ENCODE measurements at regions not wholly inside any gene's neighbourhood (a gene's known extent, or its start where the extent isn't known, plus 50 kb on each side); places are given as distances from the start of the nearest gene placed in this dataset.

DNA sequence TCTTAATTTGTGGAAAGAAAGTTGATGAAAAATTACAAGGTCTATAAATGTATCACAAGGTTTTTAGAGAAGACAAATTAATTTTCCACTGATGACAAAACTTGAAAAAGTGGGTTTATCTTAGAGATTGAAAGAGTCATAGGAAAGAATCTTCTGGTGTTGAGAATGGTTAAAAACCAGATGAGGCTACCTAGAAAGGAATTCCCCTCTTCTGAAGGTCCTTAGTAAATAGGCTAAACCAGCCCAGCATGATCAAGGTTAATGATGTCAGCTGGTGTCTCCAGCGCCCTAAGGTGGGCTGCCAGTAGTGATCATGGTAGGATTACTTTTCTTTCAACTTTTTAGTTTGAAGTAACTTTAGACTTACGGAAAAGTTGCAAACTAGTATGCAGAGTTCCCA lies 71.8 kb upstream of the PGRMC2 start:
- ATAC-seq: no peak
- intact Hi-C loops (cut with DNase I): no loop called here
- no peak for DNase-seq (ENCODE audit: low spot score)

DNA sequence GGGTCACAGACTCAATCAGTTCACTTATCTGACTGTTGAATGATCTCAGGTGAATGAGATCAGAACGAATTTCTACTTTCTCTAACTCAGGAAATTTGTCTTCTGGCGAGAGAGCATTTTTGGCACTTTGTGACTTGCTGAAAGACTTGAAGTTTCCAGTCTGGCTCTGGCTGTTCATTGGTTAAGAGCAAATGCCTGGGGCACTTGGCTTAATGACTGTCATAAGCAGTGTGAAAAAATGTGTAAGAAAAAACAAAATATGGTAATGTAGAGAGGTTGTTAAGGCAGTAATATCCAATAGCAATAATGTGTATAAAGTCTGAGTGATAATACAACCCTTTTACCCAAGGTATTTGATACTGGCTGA lies 71.3 kb upstream of the PGRMC2 start:
- intact Hi-C loops (cut with DNase I): no loop called here
- DNase-seq (ENCODE audit: low spot score) (no peak), ATAC-seq (no peak)

DNA sequence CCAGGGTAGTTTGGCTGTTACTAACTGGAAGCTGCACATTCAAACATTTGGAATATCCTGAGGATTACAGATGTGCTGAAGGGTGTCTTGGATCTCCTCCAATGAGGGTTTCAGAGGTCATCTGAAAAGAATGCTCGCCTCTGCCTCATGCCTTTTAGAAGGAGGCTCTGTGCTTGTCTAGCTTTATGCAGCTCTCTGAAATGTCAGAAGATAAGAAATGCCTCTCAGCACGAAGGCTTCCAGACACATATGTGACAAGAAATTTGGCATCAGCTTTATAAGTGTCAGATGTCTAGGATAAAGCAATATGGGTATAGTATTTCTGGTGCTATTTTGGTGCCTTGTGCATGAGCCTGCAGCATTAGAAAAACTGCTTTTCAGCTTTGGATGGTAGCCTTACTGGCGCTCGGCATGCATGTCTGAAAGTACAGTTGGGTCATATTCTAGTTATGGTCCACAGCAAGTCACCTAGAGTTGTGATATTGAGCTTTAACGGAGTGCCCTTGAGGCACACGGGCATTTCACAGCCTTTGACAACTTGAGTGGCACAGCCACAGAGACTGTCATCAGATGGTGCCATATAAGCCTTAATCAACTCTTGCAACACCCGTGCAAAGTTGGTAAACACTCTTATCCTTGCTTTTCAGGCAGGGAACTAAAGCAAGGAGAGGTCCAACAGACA lies 70.8 kb upstream of the PGRMC2 start:
- DNase-seq (ENCODE audit: low spot score) (no peak), ATAC-seq (peak; percentile 59)
- intact Hi-C loops (cut with DNase I): no loop called here

DNA sequence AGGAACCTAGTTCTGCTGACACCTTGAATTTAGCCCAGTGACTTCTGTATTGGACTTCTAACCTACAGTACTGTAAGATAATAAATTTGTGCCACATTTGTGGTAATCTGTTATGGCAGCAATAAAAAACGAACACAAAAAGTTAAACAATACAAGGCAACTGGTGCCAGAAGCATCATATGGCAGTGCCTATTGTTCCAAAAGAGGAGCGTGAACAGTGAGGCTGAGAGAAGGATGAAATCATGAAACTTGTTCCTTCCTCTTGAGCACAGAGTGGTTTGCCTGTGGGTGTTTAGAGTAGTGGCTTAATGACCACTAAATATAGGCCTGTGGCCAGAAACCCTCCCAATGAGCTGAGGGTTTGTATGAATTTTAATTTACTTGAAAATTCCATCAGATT lies 69.7 kb upstream of the PGRMC2 start:
- intact Hi-C loops (cut with DNase I): no loop called here
- ATAC-seq: no peak
- no peak for DNase-seq (ENCODE audit: low spot score)

DNA sequence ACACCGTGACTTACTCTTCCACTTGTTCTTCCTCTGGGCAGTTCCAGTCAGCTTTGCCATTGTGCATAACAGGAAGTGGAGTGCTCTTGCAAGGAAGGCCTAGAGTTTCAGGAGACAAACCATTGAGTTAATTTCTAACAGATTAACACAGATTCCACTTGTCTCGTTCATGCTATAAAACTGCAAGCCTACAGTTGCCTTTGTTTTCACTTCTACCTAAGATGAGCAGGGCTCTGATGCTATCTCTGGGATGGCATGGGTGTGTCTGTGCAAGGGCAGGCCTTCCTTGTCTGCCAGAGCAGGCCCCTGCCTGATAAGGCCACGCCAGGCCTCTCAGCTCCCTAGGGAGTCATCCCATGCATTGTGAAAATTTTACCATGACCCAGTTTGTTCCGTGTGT lies 67.7 kb upstream of the PGRMC2 start:
- no peak for DNase-seq (ENCODE audit: low spot score)
- intact Hi-C loops (cut with DNase I): no loop called here
- no peak for ATAC-seq

DNA sequence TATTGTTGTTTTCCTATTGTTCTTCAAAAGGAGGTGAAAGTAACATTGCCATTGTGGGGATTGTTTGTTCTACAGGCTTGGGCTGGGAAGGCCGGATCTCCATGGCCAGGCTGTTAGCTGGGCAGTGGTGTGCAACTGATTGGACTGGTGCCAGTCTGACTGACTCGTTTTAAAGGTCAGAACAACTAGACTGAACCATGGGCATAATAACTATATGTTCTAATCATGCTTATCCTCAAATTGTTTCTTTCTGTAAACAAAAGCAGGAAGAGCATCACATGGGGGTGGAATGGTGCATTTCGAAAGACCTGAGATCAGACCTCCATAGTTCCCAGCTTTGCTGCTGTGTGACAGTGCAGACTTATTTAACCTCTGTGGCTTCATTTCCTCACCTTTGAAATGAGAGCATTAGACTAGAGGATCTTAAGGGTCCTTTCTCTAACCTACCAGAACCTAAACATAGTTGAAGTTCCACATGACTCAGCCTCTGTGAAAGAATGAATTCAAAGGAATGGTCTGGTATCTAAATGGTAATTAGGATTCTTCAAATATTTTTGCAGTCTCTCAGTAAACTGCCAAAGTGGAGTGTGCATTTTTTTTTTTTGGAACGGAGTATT lies 66.7 kb upstream of the PGRMC2 start:
- ATAC-seq (no peak), DNase-seq (ENCODE audit: low spot score) (no peak)
- intact Hi-C loops (cut with DNase I): no loop called here

DNA sequence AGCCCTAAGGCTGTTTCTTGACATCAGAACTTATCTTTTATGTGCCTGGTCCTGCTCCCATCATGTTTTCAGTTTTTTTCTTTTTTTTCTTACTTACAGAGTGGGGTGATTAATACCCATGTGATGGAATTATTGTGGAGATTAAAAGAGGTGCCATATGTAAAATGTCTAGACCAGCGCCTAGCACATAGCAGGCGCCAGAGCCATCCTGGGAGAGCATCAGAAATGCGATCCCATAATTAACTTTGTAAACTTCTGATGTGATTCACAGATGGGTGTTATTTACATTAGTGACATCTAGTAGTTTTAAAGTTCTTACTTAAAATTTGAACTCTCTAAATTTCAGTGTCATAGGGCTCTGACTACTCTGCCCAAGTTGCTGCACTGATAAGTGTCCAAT lies 66.2 kb upstream of the PGRMC2 start:
- intact Hi-C loops (cut with DNase I): no loop called here
- no peak for ATAC-seq
- no peak for DNase-seq (ENCODE audit: low spot score)

DNA sequence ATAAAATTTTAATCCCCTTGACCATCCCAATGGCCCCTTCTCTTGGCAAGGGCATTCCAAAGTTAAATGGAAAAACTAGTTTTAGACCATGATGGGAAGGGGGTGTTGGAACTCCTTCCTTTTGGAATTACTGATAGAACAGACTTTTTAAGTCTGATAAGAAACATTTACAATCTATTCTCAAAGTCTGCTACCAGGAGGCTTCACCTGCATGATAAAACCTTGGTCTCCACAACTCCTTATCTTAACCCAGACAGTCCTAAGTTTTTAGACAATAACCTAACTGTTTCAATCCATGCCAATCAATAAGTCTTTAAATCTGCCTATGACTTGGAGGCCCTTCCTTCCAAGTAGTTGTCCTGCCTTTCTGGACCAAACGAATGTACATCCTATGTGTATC lies 63.9 kb upstream of the PGRMC2 start:
- intact Hi-C loops (cut with DNase I): no loop called here
- no peak for ATAC-seq
- no peak for DNase-seq (ENCODE audit: low spot score)

DNA sequence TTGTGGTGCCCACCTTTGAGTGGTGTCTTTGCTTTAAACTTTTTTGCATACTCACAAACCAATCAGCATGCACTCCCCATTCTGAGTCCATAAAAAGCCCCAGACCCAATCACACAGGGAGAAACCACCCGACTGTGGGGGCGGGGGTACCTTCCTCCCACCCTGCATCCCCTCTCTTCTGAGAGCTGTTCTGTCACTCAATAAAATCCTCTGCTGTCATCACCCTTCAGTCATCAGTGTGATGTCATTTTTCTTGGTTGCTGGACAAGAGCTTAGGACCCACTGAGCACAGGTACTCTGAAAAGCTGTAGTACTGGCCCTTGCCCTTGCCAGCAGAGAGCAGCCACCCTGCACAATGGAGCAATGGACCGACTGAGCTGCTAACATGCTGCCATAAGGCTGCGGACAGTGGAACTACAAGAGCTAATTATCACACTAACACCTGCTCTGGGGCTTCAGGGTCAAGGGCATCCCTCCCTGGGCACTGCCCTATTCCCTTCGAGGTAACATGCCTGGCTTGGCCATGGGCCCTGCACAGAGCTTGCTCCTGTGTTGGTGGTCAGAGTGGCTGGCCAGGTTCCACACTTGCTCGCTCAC lies 62.9 kb upstream of the PGRMC2 start:
- intact Hi-C loops (cut with DNase I): no loop called here
- DNase-seq (ENCODE audit: low spot score) (no peak), ATAC-seq (no peak)

DNA sequence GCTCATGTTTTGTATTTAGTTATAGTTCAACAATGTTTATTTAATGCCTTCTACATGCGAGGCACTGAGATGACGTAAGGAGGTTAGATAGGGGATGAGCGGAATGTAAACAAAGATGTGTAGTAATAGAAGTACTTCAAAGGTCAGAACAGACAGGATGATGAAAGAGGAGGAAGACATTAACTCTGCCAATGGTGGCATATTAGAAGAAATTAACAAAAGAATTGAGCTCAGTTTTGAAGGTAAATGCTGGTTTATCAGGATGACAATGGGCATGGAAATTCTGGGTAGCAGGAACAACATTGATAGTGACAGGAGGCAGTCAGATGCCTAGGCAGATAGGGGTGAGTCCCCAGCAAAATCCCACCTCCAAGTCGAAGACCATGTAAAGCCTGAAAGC lies 62.3 kb upstream of the PGRMC2 start:
- intact Hi-C loops (cut with DNase I): no loop called here
- ATAC-seq (no peak), DNase-seq (ENCODE audit: low spot score) (no peak)

DNA sequence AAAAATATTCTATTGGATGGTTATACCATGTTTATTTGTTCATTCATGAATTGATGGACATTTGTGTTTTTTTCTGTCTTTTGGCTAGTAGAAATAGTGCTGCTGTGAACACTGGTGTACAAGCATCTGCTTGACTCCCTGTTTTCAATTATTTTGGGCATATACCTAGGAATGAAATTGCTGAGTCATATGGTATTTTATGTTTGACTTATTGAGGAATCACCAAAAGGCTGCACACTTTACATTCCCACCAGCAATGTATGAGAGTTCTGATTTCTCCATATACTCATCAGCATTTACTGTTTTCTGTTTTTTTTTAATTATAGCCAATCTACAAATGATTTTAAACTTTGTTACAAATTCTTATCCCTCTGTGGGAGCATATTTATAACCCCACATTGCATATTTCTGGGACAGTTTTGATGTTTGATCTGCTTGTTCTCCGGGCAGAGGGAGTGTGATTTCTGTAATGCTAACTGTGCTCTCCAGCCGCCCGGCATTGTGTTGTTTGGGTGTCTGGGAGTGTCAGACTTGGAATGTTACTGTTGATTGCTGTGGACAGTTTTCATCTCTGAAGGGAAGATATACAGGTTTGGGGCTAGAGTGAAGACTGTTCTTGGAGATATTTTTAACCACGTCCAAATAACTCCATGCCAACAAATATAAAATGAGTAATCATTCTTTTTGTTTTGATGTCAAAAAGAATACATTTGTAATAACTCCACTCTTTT lies 60.5 kb upstream of the PGRMC2 start:
- peak; percentile 55 for ATAC-seq
- DNase-seq (ENCODE audit: low spot score): no peak
- intact Hi-C loops (cut with DNase I): no loop called here

DNA sequence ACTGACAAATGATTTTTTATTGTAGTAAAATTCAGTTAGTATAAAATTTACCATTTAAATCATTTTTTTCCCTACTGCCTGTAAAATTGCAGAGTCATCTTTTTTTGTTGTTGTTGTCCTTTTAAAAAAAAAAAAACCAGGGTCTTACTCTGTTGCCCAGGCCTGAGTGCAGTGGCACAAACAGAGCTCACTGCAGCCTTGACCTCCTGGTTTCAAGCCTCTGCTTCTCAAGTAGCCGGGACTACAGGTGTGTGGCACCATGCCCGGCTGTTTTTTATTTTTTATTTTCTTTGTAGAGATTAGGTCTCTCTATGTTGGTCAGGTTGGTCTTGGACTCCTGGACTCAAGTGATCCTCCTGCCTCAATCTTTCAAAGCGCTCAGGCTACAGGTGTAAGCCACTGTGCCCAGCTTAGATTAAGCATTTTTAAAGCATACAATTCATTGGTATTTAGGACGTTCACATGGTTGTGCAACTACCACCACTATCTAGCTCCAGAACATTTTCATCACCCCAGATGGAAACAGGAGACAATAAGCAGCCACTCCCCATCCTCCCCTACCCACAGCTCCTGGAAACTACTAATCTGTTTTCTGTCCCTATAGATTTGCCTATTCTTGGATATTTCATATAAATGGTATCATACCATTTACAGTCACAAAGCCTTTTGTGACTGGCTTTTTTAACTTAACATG lies 59.7 kb upstream of the PGRMC2 start:
- intact Hi-C loops (cut with DNase I): no loop called here
- no peak for DNase-seq (ENCODE audit: low spot score)
- peak; percentile 53 for ATAC-seq

DNA sequence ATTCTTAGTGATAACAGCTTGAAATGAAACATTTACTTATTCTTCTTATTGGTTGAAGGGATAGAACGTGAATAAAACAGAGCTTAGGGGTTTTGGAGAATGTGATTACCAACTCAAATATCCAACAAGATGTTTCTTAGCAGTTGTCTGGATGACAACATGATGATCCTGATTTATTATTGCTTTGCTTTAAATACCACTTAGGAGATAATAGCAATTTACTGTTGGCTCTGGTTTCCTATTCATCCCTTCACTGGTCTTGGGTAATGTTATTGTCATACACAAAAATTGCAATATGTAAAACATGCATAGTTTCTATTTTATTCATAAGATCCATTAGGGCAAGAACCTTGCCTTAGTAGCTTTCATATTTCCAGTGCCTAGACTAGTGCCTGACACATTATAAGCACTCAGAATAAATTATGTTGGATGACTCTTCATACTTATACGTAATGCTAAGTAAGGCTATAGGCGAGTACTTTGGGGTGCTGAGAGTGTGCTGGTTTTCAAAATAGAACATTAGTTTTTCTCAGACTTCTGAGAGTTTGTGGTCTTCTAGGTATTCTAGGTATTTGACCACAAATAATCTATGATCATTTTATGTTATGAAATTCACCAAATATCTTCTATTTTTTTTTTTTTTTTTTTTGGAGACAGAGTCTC lies 58.6 kb upstream of the PGRMC2 start:
- intact Hi-C loops (cut with DNase I): no loop called here
- DNase-seq (ENCODE audit: low spot score): no peak
- ATAC-seq: no peak

DNA sequence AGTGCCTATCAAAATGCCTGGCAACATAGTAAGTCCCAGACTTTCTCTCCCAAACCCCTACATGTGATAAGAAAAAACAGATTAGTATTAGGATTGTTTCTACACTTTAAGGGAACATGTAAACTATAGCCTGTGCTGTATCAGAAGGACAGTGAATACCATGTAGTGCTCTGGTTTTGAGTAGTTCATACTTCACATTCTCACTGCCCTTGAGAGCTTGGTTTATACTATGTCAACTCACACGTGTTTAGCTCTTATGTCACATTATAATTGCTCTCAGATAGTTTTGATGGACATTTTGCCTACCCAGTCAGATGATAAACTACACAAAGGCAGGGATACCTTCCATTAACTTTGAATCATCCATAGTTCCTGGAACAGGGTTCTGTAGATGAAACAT lies 58.0 kb upstream of the PGRMC2 start:
- ATAC-seq: no peak
- intact Hi-C loops (cut with DNase I): no loop called here
- DNase-seq (ENCODE audit: low spot score): no peak

DNA sequence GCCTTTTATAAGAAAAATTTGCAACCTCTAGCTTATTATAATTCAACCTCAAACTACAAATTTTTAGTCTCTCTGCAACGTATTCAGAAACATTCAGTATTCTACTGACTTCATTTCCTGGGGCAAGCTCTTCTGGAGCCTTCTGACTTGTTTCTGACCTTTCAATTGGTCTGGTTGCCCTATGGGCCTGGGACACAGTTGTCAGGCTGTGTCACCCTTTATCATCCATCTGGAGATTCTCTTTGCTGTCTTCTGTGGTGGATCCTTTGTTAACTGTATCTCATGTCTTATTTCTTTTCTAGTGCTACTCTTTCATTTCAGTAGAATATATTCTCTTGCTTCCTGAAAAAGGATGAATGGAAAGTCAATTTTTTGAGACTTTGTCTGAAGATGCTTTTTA lies 55.1 kb upstream of the PGRMC2 start:
- DNase-seq (ENCODE audit: low spot score) (no peak), ATAC-seq (no peak)
- intact Hi-C loops (cut with DNase I): no loop called here

DNA sequence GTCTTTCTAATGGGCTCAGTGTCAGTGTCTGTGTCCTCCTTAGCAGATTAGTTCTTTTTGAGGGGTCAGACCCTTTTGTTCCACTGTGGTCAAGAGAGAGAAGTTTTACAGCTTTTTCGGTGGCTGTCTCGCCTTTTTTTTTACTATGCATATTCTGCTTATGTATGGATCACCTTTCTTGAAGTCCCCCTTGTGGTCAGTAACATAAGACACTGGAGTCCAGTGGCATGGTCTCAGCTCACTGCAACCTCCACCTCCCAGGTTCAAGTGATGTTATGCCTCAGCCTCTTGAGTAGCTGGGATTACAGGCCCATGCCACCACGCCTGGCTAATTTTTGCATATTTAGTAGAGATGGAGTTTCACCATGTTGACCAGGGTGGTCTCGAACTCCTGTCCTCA lies 54.0 kb upstream of the PGRMC2 start:
- ATAC-seq (no peak), DNase-seq (ENCODE audit: low spot score) (no peak)
- intact Hi-C loops (cut with DNase I): no loop called here

DNA sequence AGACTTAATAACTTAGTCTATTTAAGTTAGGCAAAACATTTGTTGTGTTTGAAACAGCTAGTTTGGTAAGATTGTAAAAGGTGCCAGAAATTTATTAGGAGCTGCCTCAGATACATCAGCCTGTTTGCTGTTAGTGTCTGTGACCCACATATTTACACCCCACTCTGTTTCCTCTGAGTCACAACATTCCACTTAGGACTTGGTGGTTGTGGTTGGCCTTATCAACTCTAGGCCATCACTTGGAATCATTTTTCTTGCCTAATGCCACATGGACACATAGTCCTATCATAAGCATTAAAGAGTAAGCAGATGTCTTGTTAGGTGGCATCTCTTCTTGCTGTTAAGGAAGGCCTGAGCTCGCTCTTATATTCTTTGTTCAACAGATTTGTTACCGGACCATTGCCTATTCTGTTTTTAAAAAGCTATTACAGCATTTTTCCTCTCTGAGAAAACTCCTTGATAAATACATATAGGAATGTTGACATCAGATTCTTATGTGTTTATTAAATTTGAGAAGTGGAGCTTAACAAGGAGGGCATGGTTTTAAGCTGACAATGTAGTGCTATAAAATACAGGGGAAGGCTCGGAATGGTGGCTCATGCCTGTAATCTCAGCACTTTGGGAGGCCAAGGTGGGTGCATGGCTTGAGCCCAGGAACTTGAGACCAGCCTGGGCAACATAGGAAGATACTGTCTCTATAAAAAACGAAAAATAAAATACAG lies 51.2 kb upstream of the PGRMC2 start:
- ATAC-seq (no peak), DNase-seq (ENCODE audit: low spot score) (no peak)
- intact Hi-C loops (cut with DNase I): no loop called here

DNA sequence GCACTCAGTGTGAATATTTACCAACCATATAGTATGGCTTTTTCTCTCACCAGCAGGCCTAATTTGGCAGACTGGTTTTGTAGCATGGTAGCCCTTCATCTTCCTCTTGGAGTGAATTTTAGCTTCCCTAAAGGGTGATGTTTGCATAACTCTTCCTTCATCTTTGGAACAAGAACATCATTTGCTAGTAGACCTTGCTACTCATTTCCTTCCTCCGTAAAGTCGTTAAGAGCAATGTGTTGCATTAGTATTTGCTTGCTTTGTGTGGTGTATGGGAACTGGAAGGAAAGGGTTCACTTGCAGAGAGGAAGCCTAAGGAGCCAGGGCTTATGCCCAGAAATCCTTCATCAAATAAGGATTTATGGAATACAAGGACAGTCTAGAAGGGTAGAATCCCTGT lies 50.2 kb upstream of the PGRMC2 start:
- intact Hi-C loops (cut with DNase I): no loop called here
- no peak for DNase-seq (ENCODE audit: low spot score)
- no peak for ATAC-seq

Data from sciatic nerve (tissue), 2 donors.